COR-L47 (cell line): ENCODE measurements at regions not wholly inside any gene's neighbourhood (a gene's known extent, or its start where the extent isn't known, plus 50 kb on each side); places are given as distances from the start of the nearest gene placed in this dataset.

Experiments
- DNase-seq: peaks from one replicate; lab custom pipeline; 2025; lab: John Stamatoyannopoulos, UW

- no peak for DNase-seq
Observed at GRCh38 chr2:41724465-41724864, 323.4 kb upstream of the PKDCC start.

DNA sequence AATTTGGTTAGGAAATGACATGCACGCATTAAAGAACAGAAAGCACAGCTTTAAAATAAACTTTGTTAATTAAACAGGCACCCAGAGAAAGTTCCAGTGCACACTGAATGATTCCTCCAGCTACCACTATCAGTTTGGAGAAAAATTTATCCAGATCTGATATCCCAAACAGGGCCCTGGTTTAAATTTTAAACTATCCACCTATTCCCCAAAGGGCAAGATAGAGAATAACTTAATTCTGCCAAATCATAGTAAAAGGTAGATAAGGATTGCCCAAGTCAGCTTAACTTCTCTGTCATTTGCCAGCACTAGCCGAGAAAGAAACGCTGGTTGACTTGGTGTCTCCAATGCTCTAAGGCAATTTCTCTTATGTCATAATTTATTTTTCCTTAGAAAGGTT, 321.9 kb upstream of the PKDCC start:
- DNase-seq, result no peak

GRCh38 chr2:41726364-41726763, 321.5 kb upstream of the PKDCC start:
- DNase-seq, result no peak

DNA sequence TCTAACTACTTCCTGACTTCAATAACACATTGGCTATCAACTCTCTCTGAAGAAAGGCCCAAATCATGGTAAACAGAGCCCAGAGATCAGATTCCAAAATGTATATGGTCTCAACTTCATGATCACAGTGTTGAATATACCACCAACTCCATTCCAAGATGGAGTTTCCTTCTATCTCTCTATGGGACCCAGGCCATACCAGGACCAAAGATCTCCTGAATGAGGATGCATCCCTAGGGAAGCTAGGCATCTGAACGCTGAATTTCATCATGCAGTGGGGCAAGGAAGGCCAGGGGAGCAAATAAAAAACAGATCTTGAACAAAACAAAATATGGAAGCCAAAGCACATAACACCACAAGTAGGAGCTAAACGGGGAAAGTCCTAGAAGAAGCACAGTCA, 320.7 kb upstream of the PKDCC start:
- DNase-seq, result no peak

DNA sequence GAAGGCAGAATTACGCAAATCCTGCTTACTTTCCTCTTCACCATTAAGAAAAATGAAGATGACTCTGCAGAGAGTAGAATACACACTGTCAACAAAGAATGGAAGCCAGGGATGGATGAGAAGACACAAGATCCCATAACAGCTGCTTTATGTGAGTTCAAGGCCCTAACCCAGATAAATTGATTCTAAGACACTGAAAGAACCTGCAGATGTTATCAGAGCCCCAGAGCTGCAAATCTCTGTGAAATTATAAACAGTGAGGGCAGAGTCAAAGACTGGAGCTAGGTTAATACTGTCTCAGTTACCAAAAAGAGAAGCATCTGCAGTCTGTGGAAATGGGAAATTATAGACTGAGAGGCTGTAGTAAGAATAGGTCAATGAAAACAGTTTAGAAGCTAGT, 320.1 kb upstream of the PKDCC start:
- no peak for DNase-seq

DNA sequence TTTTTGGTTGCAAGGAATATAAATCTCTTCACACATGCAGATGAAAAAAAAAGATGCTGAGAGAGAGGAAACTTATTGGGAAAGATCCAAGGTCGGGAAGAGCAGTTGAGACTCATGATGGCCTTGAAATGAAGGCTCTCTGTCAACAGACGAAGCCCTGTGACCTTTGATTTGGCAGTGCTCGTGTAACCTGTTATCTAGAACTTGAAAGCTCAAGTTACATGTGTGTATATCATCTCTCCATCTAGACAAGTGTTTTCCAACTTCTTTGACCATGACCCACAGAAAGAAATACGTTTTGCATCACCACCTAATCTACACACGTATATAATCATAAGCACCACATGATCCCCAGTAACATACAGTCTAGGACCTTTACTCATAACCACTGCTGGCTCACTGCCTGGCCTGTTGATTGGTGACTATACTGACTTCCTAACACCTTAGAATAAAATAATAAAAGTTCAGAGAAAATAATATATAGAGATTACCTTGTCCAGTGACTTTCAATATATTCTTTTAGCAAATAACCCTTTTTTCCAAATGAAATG, 319.0 kb upstream of the PKDCC start:
- DNase-seq, result no peak

- no peak for DNase-seq
Observed at GRCh38 chr2:41729800-41730364, 317.9 kb upstream of the PKDCC start.

- DNase-seq, result no peak
Observed at GRCh38 chr2:41735006-41735405, 312.8 kb upstream of the PKDCC start.

GRCh38 chr2:41735476-41735875, 312.3 kb upstream of the PKDCC start:
- DNase-seq, result no peak

- DNase-seq, result no peak
Observed at GRCh38 chr2:41736105-41736567, 311.7 kb upstream of the PKDCC start.

DNA sequence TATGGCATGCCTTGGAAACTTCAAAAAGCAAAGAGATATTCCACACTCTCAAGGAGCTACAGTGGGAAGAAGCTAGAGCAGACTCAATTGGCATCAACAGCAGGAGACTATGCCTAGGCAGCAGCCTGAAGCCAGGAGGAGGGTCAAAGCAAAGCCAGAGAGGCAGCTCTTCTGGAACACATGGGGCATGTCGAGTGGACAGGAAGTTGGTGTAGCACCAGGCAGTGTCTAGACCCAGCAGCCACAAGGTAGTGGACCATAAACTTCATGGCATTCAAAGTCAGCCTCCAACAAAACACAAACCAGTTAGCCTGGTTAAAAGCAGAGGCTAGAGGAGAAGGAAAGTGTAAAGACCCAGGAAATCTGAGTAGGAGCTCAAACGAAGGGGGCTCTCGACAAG, 311.2 kb upstream of the PKDCC start:
- DNase-seq, result no peak

DNA sequence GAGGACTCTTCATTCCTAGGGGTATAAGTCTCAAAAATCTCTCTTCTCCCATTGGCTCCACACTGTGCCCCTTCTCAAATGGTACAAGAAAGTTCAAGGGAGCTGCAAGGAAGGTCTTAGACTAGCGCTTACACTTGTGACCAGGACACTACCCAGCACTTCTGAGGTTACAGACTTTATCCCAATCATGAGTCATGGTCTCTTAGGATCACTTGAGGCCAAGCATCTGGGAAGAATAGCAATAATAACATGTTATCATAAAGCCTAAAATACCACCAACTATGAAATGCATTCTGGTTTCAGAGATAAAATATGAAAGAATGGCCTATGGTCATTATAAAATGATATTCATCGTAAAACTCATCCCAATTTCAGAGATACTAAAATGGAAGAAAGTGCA, 309.9 kb upstream of the PKDCC start:
- DNase-seq, result no peak

DNA sequence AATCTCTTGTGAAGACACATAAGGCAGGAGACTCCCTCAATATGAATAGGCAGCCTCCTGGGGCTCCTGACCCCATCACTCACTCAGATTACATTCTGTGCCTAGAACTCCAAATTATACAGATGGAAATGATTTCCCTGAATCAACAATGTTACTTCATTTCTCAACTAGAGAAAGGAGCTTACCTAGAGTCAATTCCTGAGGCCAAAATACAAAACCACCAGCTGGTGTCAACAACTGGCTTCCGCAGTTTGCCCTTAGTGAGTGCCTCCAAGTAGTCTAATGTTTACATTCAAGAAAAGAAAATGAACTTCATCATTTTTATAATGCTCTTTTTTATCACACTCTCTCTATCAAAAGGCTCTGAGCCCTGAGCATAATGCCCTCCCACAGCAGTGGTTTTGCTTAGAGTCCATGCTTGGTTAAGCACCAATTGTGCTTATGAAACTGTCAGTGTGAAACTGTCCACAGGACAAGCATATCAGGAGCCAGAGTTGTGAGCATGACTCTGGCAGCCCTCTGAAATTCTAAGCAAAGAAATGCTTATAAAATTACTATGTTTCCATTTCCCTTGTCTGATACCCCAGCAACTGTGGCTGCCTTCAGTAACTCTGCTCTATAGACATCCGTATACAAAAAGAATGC, 305.7 kb upstream of the PKDCC start:
- peak; percentile 14 for DNase-seq

DNA sequence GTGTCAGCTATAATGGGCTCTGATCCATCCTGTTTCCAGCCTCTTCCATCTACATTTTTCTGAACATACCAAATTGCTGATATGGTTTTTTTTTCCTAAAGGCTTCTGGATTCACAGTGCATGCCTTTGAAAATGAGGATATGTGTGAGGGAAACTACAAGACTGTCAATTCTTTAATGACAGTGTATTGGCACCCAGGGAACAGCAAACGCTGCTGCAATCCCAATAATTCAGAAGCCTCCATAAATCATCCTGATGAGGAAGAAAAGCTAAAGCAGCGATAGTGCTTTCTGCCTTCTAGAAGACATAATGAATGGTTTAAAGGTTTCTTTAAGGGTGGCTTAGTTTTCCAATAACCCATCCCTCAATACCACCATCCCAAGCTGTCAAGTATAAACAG, 304.5 kb upstream of the PKDCC start:
- DNase-seq, result no peak

DNA sequence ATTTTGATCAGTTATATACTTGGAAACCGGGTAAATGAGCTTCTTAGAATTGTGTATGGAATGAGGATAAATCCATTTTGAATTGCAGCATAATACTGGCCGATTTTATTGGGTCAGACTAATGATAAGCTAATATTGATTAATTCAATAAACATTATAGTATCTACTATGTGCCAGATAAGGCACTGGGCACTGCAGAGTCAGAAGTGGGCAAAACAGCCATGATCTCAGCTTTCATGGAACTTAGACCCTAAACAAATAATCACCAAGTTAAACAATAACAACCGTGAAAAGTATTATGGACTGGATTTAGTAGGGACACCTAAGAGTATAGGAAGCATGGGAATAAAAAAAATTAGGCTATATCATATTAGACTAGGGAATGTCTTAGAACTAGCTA, 297.0 kb upstream of the PKDCC start:
- no peak for DNase-seq

GRCh38 chr2:41759880-41760279, 287.9 kb upstream of the PKDCC start:
- no peak for DNase-seq

- DNase-seq, result peak; percentile 91
Observed at GRCh38 chr2:41763141-41763540, 284.7 kb upstream of the PKDCC start.

GRCh38 chr2:41764131-41764530, 283.7 kb upstream of the PKDCC start:
- DNase-seq, result no peak

DNA sequence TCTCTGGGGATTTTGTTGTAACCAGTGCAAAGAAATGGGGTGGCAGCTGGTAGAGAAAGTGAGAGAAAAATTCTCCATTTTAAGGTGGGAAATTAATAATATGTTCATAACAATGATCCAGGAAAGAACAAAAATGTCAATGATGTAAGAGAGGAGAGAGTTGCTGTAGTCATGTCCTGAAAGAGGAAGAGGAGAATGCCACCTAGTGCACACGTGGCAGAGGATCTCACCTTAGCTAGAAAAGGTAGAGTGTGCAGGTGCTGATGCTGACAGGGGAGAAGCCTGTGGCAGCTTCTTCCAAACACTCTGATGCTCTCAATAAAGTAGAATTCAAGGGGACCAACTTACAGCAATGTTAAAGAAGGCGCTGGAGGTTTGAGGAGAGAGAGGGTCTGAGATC, 282.9 kb upstream of the PKDCC start:
- DNase-seq, result peak; percentile 31

GRCh38 chr2:41768310-41768709, 279.5 kb upstream of the PKDCC start:
- no peak for DNase-seq

DNA sequence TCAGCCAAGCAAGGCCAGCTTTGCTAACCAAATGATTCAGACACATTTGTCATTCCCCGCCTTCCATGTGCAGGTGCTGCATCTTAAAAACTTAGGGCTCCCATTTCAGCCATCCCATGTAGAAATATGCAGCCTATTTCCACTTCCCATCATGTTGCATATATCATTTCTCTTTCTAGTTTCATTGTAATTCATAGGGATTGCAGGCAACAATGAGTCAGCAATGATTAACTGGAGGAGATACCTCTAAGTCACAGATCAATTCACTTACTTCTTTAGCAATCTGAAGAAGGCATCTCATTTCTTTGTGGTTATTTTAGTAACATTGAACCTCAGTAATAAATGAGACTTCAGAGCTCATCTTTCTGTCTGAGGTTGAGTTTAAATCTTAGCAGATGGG, 276.1 kb upstream of the PKDCC start:
- no peak for DNase-seq

- no peak for DNase-seq
Observed at GRCh38 chr2:41772697-41773096, 275.1 kb upstream of the PKDCC start.

DNA sequence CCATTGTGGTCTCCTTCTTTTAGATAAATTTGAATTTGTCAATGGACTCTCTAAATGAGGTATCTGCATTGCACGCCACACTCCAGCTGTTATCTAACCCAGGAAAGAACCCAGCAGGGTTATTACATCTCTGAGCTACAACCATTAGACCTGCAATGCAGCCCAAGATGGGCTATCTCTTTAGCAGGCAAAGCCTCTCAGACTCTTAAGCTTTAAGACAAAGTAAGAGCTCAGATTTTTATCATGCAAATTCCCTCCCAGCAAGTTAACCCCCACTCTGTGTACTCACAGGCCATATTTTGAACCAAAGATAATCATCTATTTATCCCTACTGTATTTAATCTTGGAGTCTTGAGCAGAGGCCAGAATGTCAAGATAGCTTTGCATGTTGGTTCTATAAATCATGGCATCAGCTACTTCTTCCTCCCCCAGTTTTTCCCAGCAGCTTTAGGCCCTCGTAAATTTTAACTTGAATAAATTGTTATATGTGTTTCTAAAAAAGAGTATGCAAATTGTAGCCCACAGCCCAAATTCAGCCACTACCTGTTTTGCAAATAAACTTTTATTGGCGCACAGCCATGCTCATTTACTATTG, 273.7 kb upstream of the PKDCC start:
- no peak for DNase-seq
